ENCODE measurements at regions not wholly inside any gene's neighbourhood (a gene's known extent, or its start where the extent isn't known, plus 50 kb on each side); places are given as distances from the start of the nearest gene placed in this dataset.
A peak's percentile ranks its signal among the peaks of the same experiment; 100 is the strongest.

DNA sequence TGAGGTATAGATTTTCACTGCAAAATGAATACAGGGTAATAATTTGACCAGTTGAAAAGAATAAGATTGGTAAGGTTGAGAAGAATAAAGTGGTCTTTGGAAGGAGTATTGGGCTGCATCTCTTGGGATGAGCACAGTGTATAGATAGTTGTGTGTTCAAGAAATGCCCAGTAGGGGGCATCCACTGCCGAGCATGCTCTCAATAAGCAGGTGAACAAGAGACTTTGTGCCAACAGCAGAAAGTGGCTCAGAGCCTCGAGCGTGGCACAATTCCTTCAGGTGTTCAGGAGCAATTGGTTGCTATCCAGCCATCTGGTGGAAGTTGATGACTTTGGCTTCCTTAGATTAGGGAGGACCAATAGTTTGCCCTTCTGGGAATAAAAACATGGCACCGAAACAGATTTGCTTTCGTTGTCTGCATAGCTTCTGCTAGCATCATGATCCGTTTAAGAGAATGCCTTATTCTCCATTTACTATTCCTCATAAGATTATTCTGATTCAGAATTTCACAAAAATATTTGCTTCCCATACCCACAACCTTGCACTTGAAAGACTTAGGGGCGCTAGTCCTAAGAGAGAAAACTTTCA lies 258.1 kb upstream of the NEIL3 start:
- H3K79me2 ChIP-seq (ENCODE audit: low read length) = no peaks in the 10 kb centered on the region
- TF ChIP-seq, protein P1, sequence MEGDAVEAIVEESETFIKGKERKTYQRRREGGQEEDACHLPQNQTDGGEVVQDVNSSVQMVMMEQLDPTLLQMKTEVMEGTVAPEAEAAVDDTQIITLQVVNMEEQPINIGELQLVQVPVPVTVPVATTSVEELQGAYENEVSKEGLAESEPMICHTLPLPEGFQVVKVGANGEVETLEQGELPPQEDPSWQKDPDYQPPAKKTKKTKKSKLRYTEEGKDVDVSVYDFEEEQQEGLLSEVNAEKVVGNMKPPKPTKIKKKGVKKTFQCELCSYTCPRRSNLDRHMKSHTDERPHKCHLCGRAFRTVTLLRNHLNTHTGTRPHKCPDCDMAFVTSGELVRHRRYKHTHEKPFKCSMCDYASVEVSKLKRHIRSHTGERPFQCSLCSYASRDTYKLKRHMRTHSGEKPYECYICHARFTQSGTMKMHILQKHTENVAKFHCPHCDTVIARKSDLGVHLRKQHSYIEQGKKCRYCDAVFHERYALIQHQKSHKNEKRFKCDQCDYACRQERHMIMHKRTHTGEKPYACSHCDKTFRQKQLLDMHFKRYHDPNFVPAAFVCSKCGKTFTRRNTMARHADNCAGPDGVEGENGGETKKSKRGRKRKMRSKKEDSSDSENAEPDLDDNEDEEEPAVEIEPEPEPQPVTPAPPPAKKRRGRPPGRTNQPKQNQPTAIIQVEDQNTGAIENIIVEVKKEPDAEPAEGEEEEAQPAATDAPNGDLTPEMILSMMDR (IDR thresholded peaks at IDR 0.05; ENCODE audit: low read depth, low read length) = peak; percentile 81
- no peak for TF ChIP-seq EZH2phosphoT487 (IDR thresholded peaks at IDR 0.05; ENCODE audit: low read depth)

DNA sequence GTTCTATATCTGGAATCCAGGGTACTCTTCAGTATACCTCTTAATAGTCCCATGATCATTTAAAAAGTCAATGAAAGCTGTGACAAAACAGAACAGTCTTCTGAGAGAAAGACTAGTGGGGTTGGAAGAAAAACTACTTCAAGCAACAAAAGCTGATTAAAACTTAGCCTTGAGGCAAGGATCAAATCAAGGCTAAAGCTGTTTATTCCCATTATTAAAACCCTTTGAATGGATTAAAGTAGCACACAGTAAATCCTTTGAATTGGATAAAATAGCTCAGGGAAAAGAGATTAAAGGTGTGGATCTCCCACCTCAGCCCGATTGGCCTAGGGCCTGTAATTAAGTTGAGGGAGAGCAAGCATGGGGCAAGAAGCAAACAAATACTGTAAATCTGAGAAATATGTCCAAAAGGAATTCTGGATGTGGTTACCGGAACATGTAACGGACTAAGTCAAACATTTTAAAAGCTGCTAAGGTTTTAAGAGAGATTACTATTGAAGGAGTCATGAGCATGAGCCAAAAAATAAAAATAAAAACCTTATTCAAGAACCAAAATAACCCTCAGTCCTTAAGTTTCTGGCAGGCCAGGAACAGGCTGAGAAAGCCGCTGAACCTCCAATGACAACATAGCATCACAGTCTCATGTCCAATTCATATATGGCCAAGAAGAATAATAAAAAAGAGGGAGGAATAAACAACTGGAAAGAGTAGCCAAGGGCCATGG lies 257.3 kb upstream of the NEIL3 start:
- no peaks in the 10 kb centered on the region for H3K9me3 ChIP-seq (ENCODE audit: insufficient read depth, low read length)

More for the DNA sequence above, 258.1 kb upstream of the NEIL3 start:
- H3K4me3 ChIP-seq (ENCODE audit: low read length) = peak overlapping the region; percentile 47
- H3K9ac ChIP-seq (ENCODE audit: low read length) = no peak overlapping the region
- H3K4me1 ChIP-seq (ENCODE audit: low read length) = peaks cover 5% of the 10 kb centered on the region; the same call in 1 of the 2 replicates
- H3K9me3 ChIP-seq (ENCODE audit: insufficient read depth, low read length) = no peaks in the 10 kb centered on the region
- no peaks in the 10 kb centered on the region for H4K20me1 ChIP-seq (ENCODE audit: insufficient read depth, low read length)
- H3K27ac ChIP-seq (ENCODE audit: low read length) = no peak overlapping the region
- H3K36me3 ChIP-seq (replicated peaks; ENCODE audit: low read depth, low read length) = no peaks in the 10 kb centered on the region
- peak overlapping the region; percentile 89; the same call in 1 of the 2 replicates for H2AFZ ChIP-seq (ENCODE audit: low read depth, low read length)
- H3K4me2 ChIP-seq (ENCODE audit: low read length) = peak overlapping the region; percentile 67
- H3K27me3 ChIP-seq (ENCODE audit: low read depth, low read length) = peaks cover 15% of the 10 kb centered on the region

DNA sequence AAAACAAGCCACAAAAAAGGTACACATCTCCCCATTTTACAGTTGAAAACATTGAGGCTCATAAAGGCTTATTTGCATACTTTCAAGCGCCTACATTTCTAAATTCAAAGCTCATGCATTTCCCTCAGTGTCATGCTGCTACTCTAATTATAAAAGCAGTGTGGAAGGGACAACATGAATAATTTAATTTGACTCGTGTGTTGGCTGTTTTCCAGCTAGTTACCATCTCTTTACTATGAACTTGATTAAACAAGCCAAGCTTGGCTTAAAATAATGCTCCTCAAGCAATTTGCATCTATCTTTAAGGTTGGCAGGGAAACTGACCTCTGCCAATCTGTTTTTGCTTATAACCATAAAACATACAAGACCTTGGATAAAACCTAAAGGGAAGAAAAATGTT lies 252.5 kb upstream of the NEIL3 start:
- Histone ChIP-seq H3K79me2 (ENCODE audit: low read length) (no peaks in the 10 kb centered on the region), H2AFZ (ENCODE audit: low read depth, low read length) (no peak overlapping the region), H3K4me2 (ENCODE audit: low read length) (no peak overlapping the region), H3K36me3 (replicated peaks; ENCODE audit: low read depth, low read length) (no peaks in the 10 kb centered on the region), H3K9ac (ENCODE audit: low read length) (no peak overlapping the region), H3K27me3 (ENCODE audit: low read depth, low read length) (no peaks in the 10 kb centered on the region), H4K20me1 (ENCODE audit: insufficient read depth, low read length) (no peaks in the 10 kb centered on the region), H3K4me3 (ENCODE audit: low read length) (no peak overlapping the region), H3K4me1 (ENCODE audit: low read length) (no peaks in the 10 kb centered on the region), H3K27ac (ENCODE audit: low read length) (no peak overlapping the region), H3K9me3 (ENCODE audit: insufficient read depth, low read length) (no peaks in the 10 kb centered on the region)
- no peak for TF ChIP-seq EZH2phosphoT487 (IDR thresholded peaks at IDR 0.05; ENCODE audit: low read depth)
- TF ChIP-seq, protein P1 (IDR thresholded peaks at IDR 0.05; ENCODE audit: low read depth, low read length) = no peak

More for the DNA sequence above, 257.3 kb upstream of the NEIL3 start:
- H3K27ac ChIP-seq (ENCODE audit: low read length) = no peak overlapping the region
- H4K20me1 ChIP-seq (ENCODE audit: insufficient read depth, low read length) = no peaks in the 10 kb centered on the region
- H2AFZ ChIP-seq (ENCODE audit: low read depth, low read length) = peak overlapping the region; percentile 89; the same call in 1 of the 2 replicates
- TF ChIP-seq, protein P1 (IDR thresholded peaks at IDR 0.05; ENCODE audit: low read depth, low read length) = no peak
- no peak for TF ChIP-seq EZH2phosphoT487 (IDR thresholded peaks at IDR 0.05; ENCODE audit: low read depth)
- no peaks in the 10 kb centered on the region for H3K36me3 ChIP-seq (replicated peaks; ENCODE audit: low read depth, low read length)
- peaks cover 15% of the 10 kb centered on the region for H3K27me3 ChIP-seq (ENCODE audit: low read depth, low read length)
- H3K9ac ChIP-seq (ENCODE audit: low read length) = no peak overlapping the region
- H3K4me2 ChIP-seq (ENCODE audit: low read length) = no peak overlapping the region
- H3K4me1 ChIP-seq (ENCODE audit: low read length) = peaks cover 2% of the 10 kb centered on the region; the same call in 1 of the 2 replicates
- no peaks in the 10 kb centered on the region for H3K79me2 ChIP-seq (ENCODE audit: low read length)
- H3K4me3 ChIP-seq (ENCODE audit: low read length) = no peak overlapping the region

DNA sequence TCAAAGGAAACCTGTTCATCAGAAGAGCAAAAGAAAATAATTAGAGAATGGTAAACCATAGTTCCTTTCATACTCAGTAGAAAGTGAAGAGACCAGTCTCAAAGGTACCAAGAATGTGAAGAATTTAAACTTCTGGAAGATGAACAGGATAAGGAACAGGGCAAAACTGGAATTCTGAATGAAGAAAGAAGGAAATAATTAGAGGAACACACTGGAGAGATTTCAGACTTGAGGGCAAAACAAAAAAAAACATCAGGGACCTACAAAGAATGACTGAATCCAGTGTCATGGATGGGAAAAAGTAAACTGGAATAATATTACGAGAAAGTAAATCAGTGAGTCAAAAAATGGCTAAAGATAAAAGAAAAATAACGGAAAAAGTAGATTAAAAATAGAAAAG lies 245.6 kb upstream of the NEIL3 start:
- Histone ChIP-seq H2AFZ (ENCODE audit: low read depth, low read length) (no peak overlapping the region), H3K4me1 (ENCODE audit: low read length) (no peaks in the 10 kb centered on the region), H3K4me2 (ENCODE audit: low read length) (no peak overlapping the region), H3K4me3 (ENCODE audit: low read length) (no peak overlapping the region), H3K9ac (ENCODE audit: low read length) (no peak overlapping the region), H3K27me3 (ENCODE audit: low read depth, low read length) (no peaks in the 10 kb centered on the region), H3K79me2 (ENCODE audit: low read length) (no peaks in the 10 kb centered on the region), H3K36me3 (replicated peaks; ENCODE audit: low read depth, low read length) (no peaks in the 10 kb centered on the region), H4K20me1 (ENCODE audit: insufficient read depth, low read length) (no peaks in the 10 kb centered on the region), H3K27ac (ENCODE audit: low read length) (no peak overlapping the region), H3K9me3 (ENCODE audit: insufficient read depth, low read length) (no peaks in the 10 kb centered on the region)
- TF ChIP-seq EZH2phosphoT487 (IDR thresholded peaks at IDR 0.05; ENCODE audit: low read depth) = no peak
- TF ChIP-seq, protein P1 (IDR thresholded peaks at IDR 0.05; ENCODE audit: low read depth, low read length) = no peak
